ENCODE measurements at regions not wholly inside any gene's neighbourhood (a gene's known extent, or its start where the extent isn't known, plus 50 kb on each side); places are given as distances from the start of the nearest gene placed in this dataset.

GRCh38 chr15:97899981-97900380 is 60.5 kb upstream of the ARRDC4 start:
- Histone ChIP-seq H3K27ac (ENCODE audit: insufficient read depth, low read depth, low read length) (no peak overlapping the region), H3K79me2 (ENCODE audit: control insufficient read depth, insufficient read depth, low read length) (no peaks in the 10 kb centered on the region), H3K9ac (replicated peaks; ENCODE audit: extremely low read depth, insufficient read depth, low read length) (no peak overlapping the region), H3K4me2 (ENCODE audit: insufficient read depth, low read length) (no peak overlapping the region), H3K36me3 (ENCODE audit: control insufficient read depth in 2 of 2, extremely low read depth in 1 of 2, insufficient read depth in 2 of 2, low read length in 2 of 2) (no peaks in the 10 kb centered on the region), H3K4me1 (ENCODE audit: control insufficient read depth, extremely low read depth, insufficient read depth, low read length) (no peaks in the 10 kb centered on the region), H3K4me3 (replicated peaks in 1 of 3; ENCODE audit: insufficient read depth in 1 of 3, low read depth in 1 of 3, low read length in 3 of 3) (no peak overlapping the region), H4K20me1 (replicated peaks; ENCODE audit: control insufficient read depth, extremely low read depth, insufficient read depth, low read length) (no peaks in the 10 kb centered on the region), H3K9me1 (replicated peaks; ENCODE audit: control insufficient read depth, extremely low read depth, insufficient read depth, low read length) (no peaks in the 10 kb centered on the region), H3K27me3 (ENCODE audit: control insufficient read depth in 2 of 2, insufficient read depth in 2 of 2, low read length in 2 of 2) (no peaks in the 10 kb centered on the region), H3K9me3 (replicated peaks; ENCODE audit: control insufficient read depth, insufficient read depth, low read length) (no peaks in the 10 kb centered on the region), H2AFZ (ENCODE audit: low read depth, low read length) (no peak overlapping the region)
- ChIA-PET CTCF (interaction anchor here (1.3 to 2.4 kb wide), 3 partner anchors 37 to 522 kb away, joined by 4 to 13 read pairs (median 6); no protein-coding TSS in a partner anchor), POLR2A (no interaction called here)
- TF ChIP-seq EZH2 (IDR thresholded peaks at IDR 0.05; ENCODE audit: borderline replicate concordance, low read depth, low read length, severe bottlenecking) (no peak), CTCF (IDR thresholded peaks at IDR 0.05; ENCODE audit: extremely low read depth in 1 of 2, insufficient read depth in 1 of 2, low read depth in 1 of 2, low read length in 2 of 2) (no peak), MYC (IDR thresholded peaks at IDR 0.05; ENCODE audit: low read depth, low read length) (no peak), GATA2 (IDR thresholded peaks at IDR 0.05; ENCODE audit: insufficient read depth, insufficient read length, low read depth, low read length) (no peak), POLR2A (IDR thresholded peaks at IDR 0.05; ENCODE audit: low read depth, low read length) (no peak)
- no peak for FAIRE-seq
- no TSS peak for BruUV-seq (replicated peaks)
- intact Hi-C loops (cut with micrococcal nuclease) (no loop called here), dilution Hi-C loops (cut with MboI; ENCODE audit: extremely low pct_ligation_motif_present, low sequenced_read_pairs) (no loop called here)
- no peak for DNase-seq (ENCODE audit: low read depth, low spot score)

- intact Hi-C loops (cut with micrococcal nuclease) = no loop called here
- DNase-seq (ENCODE audit: low read depth, low spot score) = no peak
- H3K4me3 ChIP-seq (replicated peaks in 1 of 3; ENCODE audit: insufficient read depth in 1 of 3, low read depth in 1 of 3, low read length in 3 of 3) = no peak overlapping the region
- no peak for FAIRE-seq
- H2AFZ ChIP-seq (ENCODE audit: low read depth, low read length) = no peak overlapping the region
- H3K27me3 ChIP-seq (ENCODE audit: control insufficient read depth in 2 of 2, insufficient read depth in 2 of 2, low read length in 2 of 2) = peaks cover 0 to 4% of the 10 kb centered on the region in 2 experiments
- ChIA-PET CTCF (no interaction called here), POLR2A (no interaction called here)
- dilution Hi-C loops (cut with MboI; ENCODE audit: extremely low pct_ligation_motif_present, low sequenced_read_pairs) = no loop called here
- no TSS peak for BruUV-seq (replicated peaks)
- no peak overlapping the region for H3K4me2 ChIP-seq (ENCODE audit: insufficient read depth, low read length)
- no peak overlapping the region for H3K27ac ChIP-seq (ENCODE audit: insufficient read depth, low read depth, low read length)
- no peaks in the 10 kb centered on the region for H3K4me1 ChIP-seq (ENCODE audit: control insufficient read depth, extremely low read depth, insufficient read depth, low read length)
- no peaks in the 10 kb centered on the region for H3K9me1 ChIP-seq (replicated peaks; ENCODE audit: control insufficient read depth, extremely low read depth, insufficient read depth, low read length)
- H3K36me3 ChIP-seq (ENCODE audit: control insufficient read depth in 2 of 2, extremely low read depth in 1 of 2, insufficient read depth in 2 of 2, low read length in 2 of 2) = no peaks in the 10 kb centered on the region
- H3K79me2 ChIP-seq (ENCODE audit: control insufficient read depth, insufficient read depth, low read length) = no peaks in the 10 kb centered on the region
- no peaks in the 10 kb centered on the region for H3K9me3 ChIP-seq (replicated peaks; ENCODE audit: control insufficient read depth, insufficient read depth, low read length)
- no peak overlapping the region for H3K9ac ChIP-seq (replicated peaks; ENCODE audit: extremely low read depth, insufficient read depth, low read length)
- no peaks in the 10 kb centered on the region for H4K20me1 ChIP-seq (replicated peaks; ENCODE audit: control insufficient read depth, extremely low read depth, insufficient read depth, low read length)
- TF ChIP-seq CTCF (IDR thresholded peaks at IDR 0.05; ENCODE audit: extremely low read depth in 1 of 2, insufficient read depth in 1 of 2, low read depth in 1 of 2, low read length in 2 of 2) = no peak
Observed at GRCh38 chr15:97902140-97902780, 58.2 kb upstream of the ARRDC4 start.

All from endothelial cell of umbilical vein (primary cell).